Psoas muscle (tissue), 7 donors: ENCODE measurements at regions not wholly inside any gene's neighbourhood (a gene's known extent, or its start where the extent isn't known, plus 50 kb on each side); places are given as distances from the start of the nearest gene placed in this dataset.

Experiments
- ATAC-seq, 4 donors: fragments of 200-7000 bp; cut with Tn5 transposase; one replicate each; pipeline ENCODE4 v1.9.1; 2020; ENCODE audit warnings: moderate library complexity in 3 of 4, mild to moderate bottlenecking in 2 of 4
- DNase-seq, 2 donors: peaks; one replicate each; pipeline ENCODE4 v3.0.0-alpha.2; 2020
- H3K27ac ChIP-seq: fragments of 200-600 bp; one replicate; pipeline ENCODE4 v1.8.0; 2022
- H3K27me3 ChIP-seq, 3 donors: fragments of 200-600 bp in 1 of 3; one replicate each; pipeline versions ENCODE4 v1.6.1 to v1.8.0; 2013 to 2022; ENCODE audit warnings: low read length in 2 of 3, mild to moderate bottlenecking in 2 of 3, moderate library complexity in 1 of 3; ENCODE audit not compliant: insufficient read depth in 3 of 3
- H3K36me3 ChIP-seq, 2 donors: fragments of 200-600 bp in 1 of 2; one replicate each; pipeline versions ENCODE4 v1.6.1 to v1.8.0; 2013 to 2022; ENCODE audit warnings: low read depth in 1 of 2, mild to moderate bottlenecking in 1 of 2, moderate library complexity in 1 of 2; ENCODE audit not compliant: insufficient read depth in 1 of 2
- H3K4me1 ChIP-seq: fragments of 200-600 bp; one replicate; pipeline ENCODE4 v1.8.0; 2022
- H3K4me3 ChIP-seq: fragments of 200-600 bp; one replicate; pipeline ENCODE4 v1.8.0; 2022; ENCODE audit warnings: mild to moderate bottlenecking
- H3K9me3 ChIP-seq: fragments of 200-600 bp; one replicate; pipeline ENCODE4 v1.8.0; 2022
- CTCF ChIP-seq: fragments of 200-600 bp; IDR thresholded peaks from one replicate; pipeline ENCODE4 v1.8.0; 2022; ENCODE audit warnings: antibody characterized with exemption
- WGBS, 3 donors: extraction: QIAGEN DNeasy Blood & Tissue Kit; methylation state at CpG; one replicate each; pipeline versions ENCODE4 v1.1.6 to v1.1.7; 2013; 5-methylcytosine and 5-hydroxymethylcytosine counted together
- intact Hi-C, 2 donors: fragments of 100-400 bp; cut with DNase I; formaldehyde crosslinking; loops; one replicate each; pipeline versions ENCODE4 v1.11.0 to v1.14.2; 2022
- donor health status: healthy with polysubstance abuse.
- donor health status: DM: no; HTN: no; CAD: no; lungs with moderate emphysema.
- donor health status: Bipolar disorder and iron deficiency.
- donor health status: healthy.
- donor health status: DM: yes; HTN: yes; CAD: no.
- donor health status: DM: no; HTN: no; CAD: no.
- donor health status: DM: yes; HTN: yes; CAD: no.

- Histone ChIP-seq H3K27me3 (no peaks in the 10 kb centered on the region), H3K36me3 (no peaks in the 10 kb centered on the region), H3K4me3 (no peak overlapping the region), H3K27ac (no peak overlapping the region), H3K9me3 (peaks cover 9% of the 10 kb centered on the region), H3K4me1 (no peaks in the 10 kb centered on the region)
- no peak for DNase-seq
- no peak for TF ChIP-seq CTCF
- WGBS, 3 donors, result 96% methylated on average over 1 of the region's 1 CpG
- intact Hi-C loops, result no loop called here
- ATAC-seq, result no peak
Measured at GRCh38 chr2:143870696-143871095, 649.2 kb downstream of the ZEB2 start.

- Histone ChIP-seq H3K27me3 (no peaks in the 10 kb centered on the region), H3K4me3 (no peak overlapping the region), H3K36me3 (no peaks in the 10 kb centered on the region), H3K4me1 (no peaks in the 10 kb centered on the region), H3K27ac (no peak overlapping the region), H3K9me3 (no peaks in the 10 kb centered on the region)
- no peak for DNase-seq
- ATAC-seq, result no peak
- intact Hi-C loops, result no loop called here
- TF ChIP-seq CTCF, result no peak
Measured at GRCh38 chr2:143856978-143857377, 662.9 kb downstream of the ZEB2 start.

- no peak for TF ChIP-seq CTCF
- 53 to 59% (median 57%) methylated on average over 4 of the region's 4 CpGs for WGBS, 3 donors
- Histone ChIP-seq H3K4me3 (no peak overlapping the region), H3K27ac (no peak overlapping the region), H3K27me3 (no peaks in the 10 kb centered on the region), H3K4me1 (no peaks in the 10 kb centered on the region), H3K36me3 (no peaks in the 10 kb centered on the region), H3K9me3 (no peaks in the 10 kb centered on the region)
- intact Hi-C loops, result no loop called here
- ATAC-seq, result no peak
- DNase-seq, result peak in 1 of 2 donors; percentile 43
Measured at GRCh38 chr2:143852759-143853158, 667.2 kb downstream of the ZEB2 start.

GRCh38 chr2:143850084-143850483 lies 669.8 kb downstream of the ZEB2 start:
- no peak for DNase-seq
- ATAC-seq, result no peak
- Histone ChIP-seq H3K27me3 (peaks cover 0 to 2% (median 0%) of the 10 kb centered on the region in 3 donors), H3K9me3 (no peaks in the 10 kb centered on the region), H3K36me3 (no peaks in the 10 kb centered on the region), H3K4me1 (no peaks in the 10 kb centered on the region), H3K4me3 (no peak overlapping the region), H3K27ac (no peak overlapping the region)
- intact Hi-C loops, result no loop called here
- no peak for TF ChIP-seq CTCF
- 88 to 96% (median 95%) methylated on average over 3 of the region's 3 CpGs for WGBS, 3 donors

- H3K27ac ChIP-seq, result no peak overlapping the region
- 72 to 83% (median 74%) methylated on average over 1 of the region's 1 CpG for WGBS, 3 donors
- DNase-seq (no peak), ATAC-seq (no peak)
- H3K27me3 ChIP-seq, result peaks cover 0 to 2% (median 0%) of the 10 kb centered on the region in 3 donors
- H3K4me1 ChIP-seq, result no peaks in the 10 kb centered on the region
- H3K4me3 ChIP-seq, result no peak overlapping the region
- H3K36me3 ChIP-seq, result no peaks in the 10 kb centered on the region
- no peaks in the 10 kb centered on the region for H3K9me3 ChIP-seq
- TF ChIP-seq CTCF, result no peak
- intact Hi-C loops, result no loop called here
Measured at GRCh38 chr2:143847257-143847656, 672.7 kb downstream of the ZEB2 start.
